Activated CD4-positive, alpha-beta T cell treated with anti-CD3 and anti-CD28 coated beads for 48 hours (primary cell): ENCODE measurements at regions not wholly inside any gene's neighbourhood (a gene's known extent, or its start where the extent isn't known, plus 50 kb on each side); places are given as distances from the start of the nearest gene placed in this dataset.
"Not testable (repeated sequence)": the region's sequence is repeated elsewhere in the genome, so short reads cannot be mapped to it uniquely, and the experiment has no call there.

Experiments
- DNase-seq: peaks from one replicate; pipeline ENCODE4 v3.0.0-alpha.2; 2020

- no peak for DNase-seq
Measured at GRCh38 chr5:26530305-26530704, 508.1 kb downstream of the CDH9 start.

- DNase-seq = no peak
Measured at GRCh38 chr5:26519245-26519644, 519.1 kb downstream of the CDH9 start.

GRCh38 chr5:26518065-26518464 lies 520.3 kb downstream of the CDH9 start:
- DNase-seq = no peak

- no peak for DNase-seq
Measured at GRCh38 chr5:26498972-26499371, 539.4 kb downstream of the CDH9 start.

- no peak for DNase-seq
Measured at GRCh38 chr5:26495437-26495836, 542.9 kb downstream of the CDH9 start.

- no peak for DNase-seq
Measured at GRCh38 chr5:26492906-26493459, 545.4 kb downstream of the CDH9 start.

- DNase-seq = no peak
Measured at GRCh38 chr5:26487553-26487952, 550.8 kb downstream of the CDH9 start.

- DNase-seq = no peak
Measured at GRCh38 chr5:26486631-26487030, 551.8 kb downstream of the CDH9 start.

GRCh38 chr5:26485146-26485860 lies 553.1 kb downstream of the CDH9 start:
- DNase-seq = not testable (repeated sequence)

GRCh38 chr5:26482810-26483375 lies 555.5 kb downstream of the CDH9 start:
- DNase-seq = no peak

GRCh38 chr5:26482076-26482809 lies 556.1 kb downstream of the CDH9 start:
- DNase-seq = no peak

- no peak for DNase-seq
Measured at GRCh38 chr5:26470439-26470838, 567.9 kb downstream of the CDH9 start.

- DNase-seq = no peak
Measured at GRCh38 chr5:26439121-26439520, 599.3 kb downstream of the CDH9 start.

GRCh38 chr5:26434688-26435087 lies 603.7 kb downstream of the CDH9 start:
- no peak for DNase-seq

- DNase-seq = no peak
Measured at GRCh38 chr5:26432386-26432785, 606.0 kb downstream of the CDH9 start.

GRCh38 chr5:26430323-26430722 lies 608.1 kb downstream of the CDH9 start:
- DNase-seq = no peak

GRCh38 chr5:26427281-26427680 lies 611.1 kb downstream of the CDH9 start:
- DNase-seq = no peak

GRCh38 chr5:26419987-26420386 lies 618.4 kb downstream of the CDH9 start:
- no peak for DNase-seq

- no peak for DNase-seq
Measured at GRCh38 chr5:26416911-26417310, 621.5 kb downstream of the CDH9 start.

- DNase-seq = no peak
Measured at GRCh38 chr5:26415987-26416779, 622.2 kb downstream of the CDH9 start.

- DNase-seq = no peak
Measured at GRCh38 chr5:26390608-26391007, 647.8 kb downstream of the CDH9 start.

GRCh38 chr5:26388976-26389375 lies 649.4 kb downstream of the CDH9 start:
- DNase-seq = no peak

GRCh38 chr5:26386532-26386931 lies 651.9 kb downstream of the CDH9 start:
- no peak for DNase-seq
